ENCODE measurements at regions not wholly inside any gene's neighbourhood (a gene's known extent, or its start where the extent isn't known, plus 50 kb on each side); places are given as distances from the start of the nearest gene placed in this dataset.

DNA sequence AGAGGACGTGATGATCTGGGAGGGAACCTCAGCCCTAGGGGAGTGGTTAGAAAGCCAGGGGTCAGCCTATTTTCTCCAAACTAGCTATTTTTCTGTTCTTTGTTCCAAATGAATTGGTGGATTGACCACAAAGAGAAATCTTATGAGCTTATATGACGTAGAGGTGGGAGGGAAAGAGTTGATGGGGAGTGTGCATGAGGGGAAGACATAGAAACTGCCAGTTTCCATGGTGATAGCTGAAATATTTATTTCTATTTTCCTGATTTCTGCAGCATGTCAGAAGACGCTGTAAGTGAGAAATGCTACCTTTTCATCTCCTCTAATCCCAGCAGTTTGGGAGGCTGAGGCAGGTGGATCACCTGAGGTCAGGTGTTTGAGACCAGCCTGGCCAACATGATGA lies 51.4 kb upstream of the CISTR start:
- Mint-ChIP-seq H3K4me1 (ENCODE audit: low read depth) (no peaks in the 10 kb centered on the region), H3K27ac (no peak overlapping the region), H3K27me3 (ENCODE audit: low read depth) (peaks cover 31% of the 10 kb centered on the region), H3K4me3 (no peak overlapping the region), H3K36me3 (ENCODE audit: low read depth) (no peaks in the 10 kb centered on the region), H3K9me3 (no peaks in the 10 kb centered on the region)
- CTCF ChIA-PET = interaction anchor here (0.6 to 1.8 kb wide), 2 partner anchors 10 to 12 kb away, joined by 4 read pairs; no protein-coding TSS in a partner anchor
- intact Hi-C loops (cut with micrococcal nuclease) = no loop called here
- no peak for DNase-seq

DNA sequence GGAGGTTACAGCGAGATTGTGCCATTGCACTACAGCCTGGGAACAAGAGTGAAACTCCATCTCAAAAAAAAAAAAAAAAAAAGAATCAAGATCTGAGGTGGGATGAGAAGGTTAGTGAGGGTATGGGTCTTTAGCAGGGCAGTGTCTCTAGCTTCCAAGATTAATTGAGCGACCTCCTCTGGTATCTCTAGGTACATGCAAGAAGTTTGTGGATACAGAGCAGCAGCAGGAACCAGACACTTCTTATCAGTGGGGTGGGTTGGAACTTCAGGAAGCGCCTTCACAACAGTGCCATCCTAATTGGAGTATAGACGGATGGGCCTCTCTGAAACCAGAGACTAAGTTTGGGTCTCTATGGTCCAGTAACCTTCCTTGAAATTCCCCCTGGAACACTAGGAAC lies 51.9 kb upstream of the CISTR start:
- intact Hi-C loops (cut with micrococcal nuclease) = no loop called here
- peaks cover 28% of the 10 kb centered on the region for H3K27me3 Mint-ChIP-seq (ENCODE audit: low read depth)
- no peak overlapping the region for H3K4me3 Mint-ChIP-seq
- no peaks in the 10 kb centered on the region for H3K36me3 Mint-ChIP-seq (ENCODE audit: low read depth)
- CTCF ChIA-PET = interaction anchor here (0.6 to 1.8 kb wide), 2 partner anchors 11 to 13 kb away, joined by 4 read pairs; no protein-coding TSS in a partner anchor
- no peak overlapping the region for H3K27ac Mint-ChIP-seq
- DNase-seq = no peak
- H3K9me3 Mint-ChIP-seq = no peaks in the 10 kb centered on the region
- no peaks in the 10 kb centered on the region for H3K4me1 Mint-ChIP-seq (ENCODE audit: low read depth)

- Mint-ChIP-seq H3K9me3 (no peaks in the 10 kb centered on the region), H3K27ac (no peak overlapping the region), H3K27me3 (ENCODE audit: low read depth) (peaks cover 28% of the 10 kb centered on the region), H3K36me3 (ENCODE audit: low read depth) (no peaks in the 10 kb centered on the region), H3K4me1 (ENCODE audit: low read depth) (no peaks in the 10 kb centered on the region), H3K4me3 (no peak overlapping the region)
- no peak for DNase-seq
- CTCF ChIA-PET = interaction anchor here (1.3 to 1.8 kb wide), 2 partner anchors 11 to 13 kb away, joined by 4 to 5 read pairs; no protein-coding TSS in a partner anchor
- intact Hi-C loops (cut with micrococcal nuclease) = no loop called here
Observed at GRCh38 chr12:53804429-53804828, 52.6 kb upstream of the CISTR start.

GRCh38 chr12:53805067-53805466 lies 53.3 kb upstream of the CISTR start:
- no peaks in the 10 kb centered on the region for H3K9me3 Mint-ChIP-seq
- no peak for DNase-seq
- H3K36me3 Mint-ChIP-seq (ENCODE audit: low read depth) = no peaks in the 10 kb centered on the region
- no peaks in the 10 kb centered on the region for H3K4me1 Mint-ChIP-seq (ENCODE audit: low read depth)
- no peak overlapping the region for H3K27ac Mint-ChIP-seq
- intact Hi-C loops (cut with micrococcal nuclease) = no loop called here
- CTCF ChIA-PET = interaction anchor here (1.0 to 1.3 kb wide), 2 partner anchors 13 to 30 kb away, joined by 3 to 5 read pairs; no protein-coding TSS in a partner anchor
- no peak overlapping the region for H3K4me3 Mint-ChIP-seq
- H3K27me3 Mint-ChIP-seq (ENCODE audit: low read depth) = peaks cover 28% of the 10 kb centered on the region

DNA sequence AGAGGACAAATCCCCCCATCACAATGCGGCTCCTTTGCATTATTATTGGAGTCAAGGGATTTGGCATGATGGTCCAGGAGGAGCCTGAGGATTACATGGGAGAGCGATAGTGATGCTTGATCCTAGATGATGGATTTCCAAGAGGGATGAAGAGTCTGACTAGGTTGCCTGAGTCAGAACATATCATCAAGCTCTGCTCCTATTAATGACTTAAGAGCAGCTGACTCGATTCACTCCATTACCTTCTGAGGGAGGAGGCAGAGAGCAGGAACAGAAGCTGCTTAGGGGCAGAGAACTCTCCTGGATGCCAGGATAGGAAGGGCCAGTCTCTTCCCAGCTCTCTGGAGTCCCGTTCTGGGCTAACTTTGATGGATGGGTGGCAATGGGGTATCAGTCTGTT lies 54.0 kb upstream of the CISTR start:
- intact Hi-C loops (cut with micrococcal nuclease) = no loop called here
- Mint-ChIP-seq H3K4me3 (no peak overlapping the region), H3K27me3 (ENCODE audit: low read depth) (peaks cover 28% of the 10 kb centered on the region), H3K27ac (no peak overlapping the region), H3K4me1 (ENCODE audit: low read depth) (no peaks in the 10 kb centered on the region), H3K9me3 (no peaks in the 10 kb centered on the region), H3K36me3 (ENCODE audit: low read depth) (no peaks in the 10 kb centered on the region)
- CTCF ChIA-PET = interaction anchor here (1.0 to 1.2 kb wide), 2 partner anchors 29 to 48 kb away, joined by 3 read pairs; no protein-coding TSS in a partner anchor
- DNase-seq = no peak

GRCh38 chr12:53806721-53807120 lies 54.9 kb upstream of the CISTR start:
- Mint-ChIP-seq H3K4me1 (ENCODE audit: low read depth) (no peaks in the 10 kb centered on the region), H3K9me3 (no peaks in the 10 kb centered on the region), H3K4me3 (no peak overlapping the region), H3K36me3 (ENCODE audit: low read depth) (no peaks in the 10 kb centered on the region), H3K27ac (no peak overlapping the region), H3K27me3 (ENCODE audit: low read depth) (peaks cover 24% of the 10 kb centered on the region)
- intact Hi-C loops (cut with micrococcal nuclease) = no loop called here
- CTCF ChIA-PET = no interaction called here
- no peak for DNase-seq

- Mint-ChIP-seq H3K4me1 (ENCODE audit: low read depth) (no peaks in the 10 kb centered on the region), H3K9me3 (no peaks in the 10 kb centered on the region), H3K27me3 (ENCODE audit: low read depth) (peaks cover 24% of the 10 kb centered on the region), H3K27ac (no peak overlapping the region), H3K4me3 (no peak overlapping the region), H3K36me3 (ENCODE audit: low read depth) (no peaks in the 10 kb centered on the region)
- no peak for DNase-seq
- CTCF ChIA-PET = interaction anchor here (1.1 kb wide), 1 partner anchor 50 kb away, joined by 3 read pairs; no protein-coding TSS in a partner anchor
- intact Hi-C loops (cut with micrococcal nuclease) = no loop called here
Observed at GRCh38 chr12:53807322-53807860, 55.6 kb upstream of the CISTR start.

DNA sequence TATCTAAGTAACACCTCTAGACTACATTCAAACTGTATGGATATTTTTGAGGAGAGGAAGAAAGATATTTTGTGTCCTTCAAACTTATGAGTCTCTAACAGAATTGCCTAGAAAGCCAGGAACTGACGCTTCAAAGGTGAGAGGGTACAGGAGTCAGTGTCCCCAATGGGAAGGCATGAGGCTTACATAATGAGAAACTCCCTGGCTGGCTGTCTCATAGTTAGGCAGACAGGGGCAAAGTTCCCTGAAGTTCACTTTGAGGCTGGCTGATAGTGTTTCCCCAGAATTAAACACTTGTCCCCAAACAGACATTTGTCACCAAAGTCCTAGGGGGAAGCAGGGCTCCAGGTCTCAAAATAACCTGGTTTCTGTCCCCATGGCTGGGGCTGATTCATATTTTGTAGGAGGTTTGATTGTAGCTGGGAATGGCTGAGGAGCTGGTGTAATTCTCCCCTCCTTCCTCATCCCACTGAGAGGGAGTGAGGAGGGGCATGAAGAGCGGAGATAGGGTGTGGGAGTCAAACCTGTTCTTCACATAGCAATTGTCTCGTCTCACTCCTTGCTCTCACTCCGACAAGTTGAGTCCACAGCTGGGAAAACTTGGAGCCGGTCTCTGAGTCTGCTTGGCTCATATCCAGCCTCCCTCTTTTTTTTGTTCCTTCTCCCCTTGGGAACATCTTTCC lies 56.4 kb upstream of the CISTR start:
- H3K27me3 Mint-ChIP-seq (ENCODE audit: low read depth) = peaks cover 19% of the 10 kb centered on the region
- no peaks in the 10 kb centered on the region for H3K36me3 Mint-ChIP-seq (ENCODE audit: low read depth)
- H3K27ac Mint-ChIP-seq = no peak overlapping the region
- CTCF ChIA-PET = interaction anchor here (1.1 kb wide), 1 partner anchor 51 kb away, joined by 3 read pairs; no protein-coding TSS in a partner anchor
- no peaks in the 10 kb centered on the region for H3K4me1 Mint-ChIP-seq (ENCODE audit: low read depth)
- DNase-seq = no peak
- H3K9me3 Mint-ChIP-seq = no peaks in the 10 kb centered on the region
- no peak overlapping the region for H3K4me3 Mint-ChIP-seq
- intact Hi-C loops (cut with micrococcal nuclease) = no loop called here

- intact Hi-C loops (cut with micrococcal nuclease) = no loop called here
- Mint-ChIP-seq H3K4me1 (ENCODE audit: low read depth) (no peaks in the 10 kb centered on the region), H3K9me3 (no peaks in the 10 kb centered on the region), H3K36me3 (ENCODE audit: low read depth) (no peaks in the 10 kb centered on the region), H3K4me3 (no peak overlapping the region), H3K27ac (no peak overlapping the region), H3K27me3 (ENCODE audit: low read depth) (peaks cover 16% of the 10 kb centered on the region)
- CTCF ChIA-PET = no interaction called here
- no peak for DNase-seq
Observed at GRCh38 chr12:53809005-53809404, 57.2 kb upstream of the CISTR start.

DNA sequence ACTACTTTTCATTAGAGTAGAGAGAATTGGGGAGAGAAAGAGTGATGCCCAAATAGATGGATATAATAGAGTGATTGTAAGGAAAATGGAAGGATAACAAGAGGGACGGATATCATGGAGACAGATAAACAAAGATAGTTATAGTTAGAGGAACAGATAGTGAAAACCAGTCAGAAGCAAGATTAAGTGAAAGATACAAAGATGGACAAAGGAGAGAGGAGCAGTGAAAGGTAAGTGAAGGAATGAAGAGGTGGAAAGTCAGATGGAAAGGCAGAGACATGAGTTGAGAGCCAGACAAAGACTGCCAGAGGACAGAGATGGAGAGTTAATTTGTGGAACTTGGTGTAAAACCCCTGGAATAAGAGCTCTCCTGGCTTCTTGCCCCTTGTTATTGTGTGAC lies 59.2 kb upstream of the CISTR start:
- no peak overlapping the region for H3K4me3 Mint-ChIP-seq
- CTCF ChIA-PET = no interaction called here
- H3K36me3 Mint-ChIP-seq (ENCODE audit: low read depth) = no peaks in the 10 kb centered on the region

DNA sequence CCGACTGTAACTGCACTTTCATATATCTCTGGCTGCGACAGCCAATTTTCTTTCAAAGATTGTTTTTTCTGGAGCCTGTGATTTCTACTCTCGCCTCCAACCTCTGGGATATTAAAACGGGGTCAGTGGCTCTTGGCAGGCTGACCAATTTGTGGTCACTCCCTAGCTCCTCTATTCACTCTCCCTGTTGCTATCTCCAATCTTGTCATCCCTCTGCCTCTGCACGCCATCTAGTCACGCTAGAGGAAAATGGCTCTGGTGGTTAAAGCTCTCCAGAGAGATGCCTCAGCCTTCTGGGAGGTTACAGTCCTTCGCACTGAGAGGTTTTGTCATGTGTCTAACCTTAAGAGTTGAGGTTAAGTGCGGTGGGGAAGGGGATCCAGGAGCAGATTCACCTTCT lies 59.8 kb upstream of the CISTR start:
- no peak for DNase-seq
- no peaks in the 10 kb centered on the region for H3K9me3 Mint-ChIP-seq
- H3K4me3 Mint-ChIP-seq = no peak overlapping the region
- peaks cover 13% of the 10 kb centered on the region for H3K27me3 Mint-ChIP-seq (ENCODE audit: low read depth)
- intact Hi-C loops (cut with micrococcal nuclease) = no loop called here
- no peaks in the 10 kb centered on the region for H3K36me3 Mint-ChIP-seq (ENCODE audit: low read depth)
- H3K27ac Mint-ChIP-seq = no peak overlapping the region
- H3K4me1 Mint-ChIP-seq (ENCODE audit: low read depth) = no peaks in the 10 kb centered on the region
- CTCF ChIA-PET = no interaction called here

More for the DNA sequence above, 59.2 kb upstream of the CISTR start:
- no peaks in the 10 kb centered on the region for H3K9me3 Mint-ChIP-seq
- H3K27me3 Mint-ChIP-seq (ENCODE audit: low read depth) = peaks cover 16% of the 10 kb centered on the region
- H3K27ac Mint-ChIP-seq = no peak overlapping the region
- DNase-seq = no peak
- H3K4me1 Mint-ChIP-seq (ENCODE audit: low read depth) = no peaks in the 10 kb centered on the region
- intact Hi-C loops (cut with micrococcal nuclease) = no loop called here

DNA sequence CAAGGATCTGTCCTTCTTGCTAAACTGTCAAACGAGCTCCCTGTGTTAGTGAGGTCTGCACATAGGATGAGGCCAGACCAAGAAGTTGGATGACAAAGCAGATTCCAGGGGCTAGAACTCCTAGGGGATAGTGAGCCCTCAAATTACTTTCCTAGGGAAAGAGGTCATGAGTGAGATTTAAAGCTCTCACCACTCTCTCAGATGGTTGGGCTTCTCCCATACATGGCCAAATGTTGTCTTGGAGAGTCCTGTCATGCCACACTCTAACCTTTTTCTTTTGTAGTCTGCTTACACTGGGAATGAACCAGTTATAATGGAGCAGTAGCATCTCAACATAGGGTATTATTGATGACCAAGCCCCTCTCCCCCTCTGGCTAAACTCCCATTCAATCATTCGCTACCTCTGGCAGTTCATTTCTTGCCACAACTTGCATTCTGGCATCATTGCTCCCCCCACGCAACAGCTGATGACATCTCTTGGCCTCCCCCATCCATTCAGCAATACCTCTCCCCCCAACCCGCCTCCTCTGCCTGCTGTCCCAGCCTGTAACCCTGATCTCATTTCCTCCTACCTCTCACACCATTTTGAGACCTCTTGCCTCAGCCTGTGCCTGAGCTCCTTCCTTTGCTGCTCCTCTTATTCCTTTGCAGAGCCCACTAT lies 64.7 kb upstream of the CISTR start:
- intact Hi-C loops (cut with micrococcal nuclease) = no loop called here
- H3K4me1 Mint-ChIP-seq (ENCODE audit: low read depth) = no peaks in the 10 kb centered on the region
- CTCF ChIA-PET = no interaction called here
- no peak overlapping the region for H3K4me3 Mint-ChIP-seq
- peaks cover 25% of the 10 kb centered on the region for H3K27me3 Mint-ChIP-seq (ENCODE audit: low read depth)
- DNase-seq = no peak
- no peaks in the 10 kb centered on the region for H3K9me3 Mint-ChIP-seq
- H3K27ac Mint-ChIP-seq = no peak overlapping the region
- no peaks in the 10 kb centered on the region for H3K36me3 Mint-ChIP-seq (ENCODE audit: low read depth)

- Mint-ChIP-seq H3K9me3 (no peaks in the 10 kb centered on the region), H3K4me1 (ENCODE audit: low read depth) (no peaks in the 10 kb centered on the region), H3K27ac (no peak overlapping the region), H3K4me3 (no peak overlapping the region), H3K27me3 (ENCODE audit: low read depth) (peaks cover 25% of the 10 kb centered on the region), H3K36me3 (ENCODE audit: low read depth) (no peaks in the 10 kb centered on the region)
- CTCF ChIA-PET = no interaction called here
- intact Hi-C loops (cut with micrococcal nuclease) = no loop called here
- DNase-seq = no peak
Observed at GRCh38 chr12:53817021-53817389, 65.2 kb upstream of the CISTR start.

Data from activated naive CD4-positive, alpha-beta T cell treated with anti-CD3 and anti-CD28 coated beads for 36 hours (primary cell).